Large intestine (tissue), 3 donors: ENCODE measurements at regions not wholly inside any gene's neighbourhood (a gene's known extent, or its start where the extent isn't known, plus 50 kb on each side); places are given as distances from the start of the nearest gene placed in this dataset.

Experiments used
- DNase-seq, 2 donors: peaks; one replicate each; pipeline versions ENCODE4 v3.0.0 to v3.0.0-alpha.2; 2013
- H3K27ac ChIP-seq: one replicate; pipeline ENCODE4 v1.5.1; 2013; ENCODE audit warnings: low read length
- H3K27me3 ChIP-seq: 2 replicates; pipeline ENCODE4 v1.6.1; 2013; ENCODE audit warnings: low read length; ENCODE audit not compliant: control insufficient read depth, insufficient read depth
- H3K36me3 ChIP-seq: 2 replicates; pipeline ENCODE4 v1.6.1; 2013; ENCODE audit warnings: low read length; ENCODE audit not compliant: control insufficient read depth, insufficient read depth
- H3K4me1 ChIP-seq: one replicate; pipeline ENCODE4 v1.6.1; 2013; ENCODE audit warnings: low read length; ENCODE audit not compliant: control insufficient read depth, insufficient read depth
- H3K4me3 ChIP-seq: one replicate; pipeline ENCODE4 v1.5.1; 2013; ENCODE audit warnings: low read length
- H3K9me3 ChIP-seq: one replicate; pipeline ENCODE4 v1.6.1; 2013; ENCODE audit warnings: mild to moderate bottlenecking, low read depth, low read length, moderate library complexity; ENCODE audit not compliant: control insufficient read depth
- whole genome bisulfite sequencing: methylation state at CpG from one replicate; pipeline ENCODE4 v1.1.5; 2013; ENCODE audit warnings: low lambda C conversion rate; ENCODE audit not compliant: insufficient coverage; 5-methylcytosine and 5-hydroxymethylcytosine counted together

DNA sequence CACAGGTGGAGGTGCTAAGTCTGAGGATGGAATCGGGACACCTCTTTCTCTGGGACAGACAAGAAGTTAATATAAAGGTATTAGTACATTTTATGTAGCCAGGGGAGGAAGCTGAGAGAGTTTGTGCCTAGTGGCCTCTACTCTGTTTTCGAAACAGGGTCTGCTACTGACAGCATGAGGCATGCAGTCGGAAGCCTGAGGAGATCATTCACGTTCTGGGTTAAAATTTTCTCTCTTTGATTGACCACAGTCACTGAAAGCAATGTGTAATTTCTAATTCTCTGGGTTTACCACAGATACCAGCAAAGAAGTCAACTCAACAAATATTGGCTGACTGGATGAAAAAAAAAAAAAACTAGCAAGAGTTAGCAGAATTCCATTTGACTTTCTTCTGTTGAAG, 53.3 kb upstream of the KCTD7 start:
- H3K4me1 ChIP-seq: peaks cover 5% of the 10 kb centered on the region
- 80% methylated on average over 1 of the region's 4 CpGs for WGBS
- no peak for DNase-seq

DNA sequence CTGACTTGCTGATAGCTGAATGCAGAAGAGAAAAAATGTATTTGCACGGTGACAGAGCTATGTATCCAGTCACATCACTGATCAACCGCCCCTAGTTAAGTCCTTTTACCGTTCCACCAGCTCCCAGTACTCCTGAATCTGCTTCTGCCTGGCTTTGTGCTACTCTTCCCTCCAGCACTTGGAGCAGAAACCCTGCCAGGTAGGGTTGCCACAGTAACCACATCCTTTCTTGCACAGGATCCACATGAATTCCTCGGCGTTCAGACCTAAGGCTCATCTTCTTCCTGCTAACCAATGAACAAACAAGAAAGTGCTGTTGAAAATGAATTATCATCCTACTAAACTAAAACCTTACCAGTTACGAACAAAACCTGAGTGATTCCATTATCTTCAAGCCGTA, 52.0 kb upstream of the KCTD7 start:
- Histone ChIP-seq H3K27me3 (no peaks in the 10 kb centered on the region), H3K27ac (no peak overlapping the region), H3K36me3 (peaks cover 20% of the 10 kb centered on the region), H3K4me1 (peaks cover 5% of the 10 kb centered on the region), H3K9me3 (no peaks in the 10 kb centered on the region), H3K4me3 (no peak overlapping the region)
- 78% methylated on average over 3 of the region's 7 CpGs for WGBS
- DNase-seq: no peak

More for the DNA sequence above, 53.3 kb upstream of the KCTD7 start:
- Histone ChIP-seq H3K36me3 (peaks cover 21% of the 10 kb centered on the region), H3K4me3 (no peak overlapping the region), H3K27me3 (no peaks in the 10 kb centered on the region), H3K27ac (no peak overlapping the region), H3K9me3 (no peaks in the 10 kb centered on the region)
